ENCODE measurements at regions not wholly inside any gene's neighbourhood (a gene's known extent, or its start where the extent isn't known, plus 50 kb on each side); places are given as distances from the start of the nearest gene placed in this dataset.
A peak's percentile ranks its signal among the peaks of the same experiment; 100 is the strongest.

- Histone ChIP-seq H3K79me2 (no peaks in the 10 kb centered on the region), H3K4me3 (no peak overlapping the region), H3K9me3 (ENCODE audit: low read depth) (no peaks in the 10 kb centered on the region), H3K27me3 (no peaks in the 10 kb centered on the region), H3K36me3 (replicated peaks; ENCODE audit: insufficient read depth, low read depth) (no peaks in the 10 kb centered on the region), H3K4me1 (ENCODE audit: insufficient read depth) (no peaks in the 10 kb centered on the region), H3K4me2 (no peak overlapping the region), H3K9me2 (replicated peaks; ENCODE audit: insufficient read depth) (no peaks in the 10 kb centered on the region), H2AFZ (no peak overlapping the region), H4K20me1 (ENCODE audit: insufficient read depth, poor library complexity, severe bottlenecking) (no peaks in the 10 kb centered on the region), H3K27ac (no peak overlapping the region)
- 99% methylated on average over 17 of the region's 17 CpGs for WGBS (ENCODE audit: low lambda C conversion rate, missing lambda C conversion rate)
- DNase-seq (ENCODE audit: low spot score), result no peak
- no peak for TF ChIP-seq EZH2phosphoT487 (IDR thresholded peaks at IDR 0.05; ENCODE audit: low read depth, severe bottlenecking, unreplicated experiment)
- TF ChIP-seq EZH2 (IDR thresholded peaks at IDR 0.05; ENCODE audit: borderline replicate concordance), result no peak
- TF ChIP-seq CTCF (IDR thresholded peaks at IDR 0.05; ENCODE audit: poor library complexity), result no peak
These were observed 134.6 kb downstream of the VRK1 start for GRCh38 chr14:96931751-96932150.

- Histone ChIP-seq H3K79me2 (no peaks in the 10 kb centered on the region), H3K36me3 (replicated peaks; ENCODE audit: insufficient read depth, low read depth) (no peaks in the 10 kb centered on the region), H4K20me1 (ENCODE audit: insufficient read depth, poor library complexity, severe bottlenecking) (no peaks in the 10 kb centered on the region), H3K9me2 (replicated peaks; ENCODE audit: insufficient read depth) (no peaks in the 10 kb centered on the region), H3K9me3 (ENCODE audit: low read depth) (no peaks in the 10 kb centered on the region), H3K27me3 (no peaks in the 10 kb centered on the region), H3K27ac (no peak overlapping the region), H3K4me2 (no peak overlapping the region), H2AFZ (no peak overlapping the region), H3K4me1 (ENCODE audit: insufficient read depth) (no peaks in the 10 kb centered on the region), H3K4me3 (no peak overlapping the region)
- TF ChIP-seq CTCF (IDR thresholded peaks at IDR 0.05; ENCODE audit: poor library complexity), result no peak
- no peak for TF ChIP-seq EZH2phosphoT487 (IDR thresholded peaks at IDR 0.05; ENCODE audit: low read depth, severe bottlenecking, unreplicated experiment)
- TF ChIP-seq EZH2 (IDR thresholded peaks at IDR 0.05; ENCODE audit: borderline replicate concordance), result no peak
- WGBS (ENCODE audit: low lambda C conversion rate, missing lambda C conversion rate), result 86% methylated on average over 13 of the region's 13 CpGs
- no peak for DNase-seq (ENCODE audit: low spot score)
These were observed 137.6 kb downstream of the VRK1 start for GRCh38 chr14:96934638-96935330.

- no peaks in the 10 kb centered on the region for H4K20me1 ChIP-seq (ENCODE audit: insufficient read depth, poor library complexity, severe bottlenecking)
- no peak overlapping the region for H3K4me3 ChIP-seq
- H3K9me3 ChIP-seq (ENCODE audit: low read depth), result no peaks in the 10 kb centered on the region
- H3K27me3 ChIP-seq, result no peaks in the 10 kb centered on the region
- H3K27ac ChIP-seq, result no peak overlapping the region
- H3K36me3 ChIP-seq (replicated peaks; ENCODE audit: insufficient read depth, low read depth), result no peaks in the 10 kb centered on the region
- no peak overlapping the region for H2AFZ ChIP-seq
- H3K4me2 ChIP-seq, result no peak overlapping the region
- no peaks in the 10 kb centered on the region for H3K79me2 ChIP-seq
- 68% methylated on average over 7 of the region's 7 CpGs for WGBS (ENCODE audit: low lambda C conversion rate, missing lambda C conversion rate)
- DNase-seq (ENCODE audit: low spot score), result no peak
- TF ChIP-seq EZH2 (IDR thresholded peaks at IDR 0.05; ENCODE audit: borderline replicate concordance) (no peak), EZH2phosphoT487 (IDR thresholded peaks at IDR 0.05; ENCODE audit: low read depth, severe bottlenecking, unreplicated experiment) (no peak), CTCF (IDR thresholded peaks at IDR 0.05; ENCODE audit: poor library complexity) (peak; percentile 11)
- no peaks in the 10 kb centered on the region for H3K4me1 ChIP-seq (ENCODE audit: insufficient read depth)
- H3K9me2 ChIP-seq (replicated peaks; ENCODE audit: insufficient read depth), result no peaks in the 10 kb centered on the region
These were observed 141.8 kb downstream of the VRK1 start for GRCh38 chr14:96938946-96939345.
